ENCODE measurements at regions not wholly inside any gene's neighbourhood (a gene's known extent, or its start where the extent isn't known, plus 50 kb on each side); places are given as distances from the start of the nearest gene placed in this dataset.

DNA sequence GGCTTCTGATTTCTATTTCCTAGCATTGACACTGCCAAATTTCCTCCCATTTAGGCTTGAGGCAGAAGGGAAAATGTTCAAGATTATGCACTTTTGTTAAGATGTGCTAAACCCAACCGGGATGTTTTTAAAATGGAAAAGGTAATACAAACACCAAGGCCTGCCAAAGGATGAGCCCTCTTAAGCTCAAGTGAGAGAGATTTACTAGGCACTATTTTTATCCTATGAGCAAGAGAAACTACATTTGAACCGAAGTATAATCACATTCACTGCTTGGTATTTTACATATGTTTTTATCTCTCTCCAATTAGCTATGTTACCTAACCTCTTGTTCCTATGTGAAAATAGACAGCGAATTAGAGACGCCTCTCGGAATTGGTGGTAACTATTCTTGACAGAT, 295.8 kb downstream of the GABRB3 start:
- TF ChIP-seq GATA2 (IDR thresholded peaks at IDR 0.05; ENCODE audit: low read depth, low read length) = no peak
- TF ChIP-seq GATA3 (IDR thresholded peaks at IDR 0.05; ENCODE audit: low read depth, low read length) = no peak

Data from SH-SY5Y (cell line).